SK-N-SH (cell line): ENCODE measurements at regions not wholly inside any gene's neighbourhood (a gene's known extent, or its start where the extent isn't known, plus 50 kb on each side); places are given as distances from the start of the nearest gene placed in this dataset.

Experiments
- CTCF ChIA-PET: fragments of 300-600, 350-600 bp; formaldehyde crosslinking; extraction: SDS; loops from one replicate; lab custom pipeline; 2021; lab: Yijun Ruan, JAX
- POLR2A ChIA-PET: fragments of 350-600 bp; sonication (Branson Sonifier 250); formaldehyde crosslinking; extraction: SDS; loops from one replicate; lab custom pipeline; 2020; ENCODE audit warnings: antibody characterized with exemption, inconsistent platforms; lab: Yijun Ruan, JAX
- DNase-seq: peaks from one replicate; pipeline ENCODE4 v3.0.0; 2012
- H2AFZ ChIP-seq: fragments of 200-600 bp; sonication (generic); 2 replicates; pipeline ENCODE4 v1.8.1; 2016; ENCODE audit warnings: antibody characterized with exemption, mild to moderate bottlenecking, low read depth
- H3F3A ChIP-seq: fragments of 200-600 bp; sonication (generic); replicated peaks from 2 replicates; pipeline ENCODE3; 2016; ENCODE audit warnings: antibody characterized with exemption, mild to moderate bottlenecking; ENCODE audit not compliant: insufficient read depth
- H3K27ac ChIP-seq, 2 experiments: fragments of 200-500 bp in 1 of 2; fragments of 200-600 bp in 1 of 2; sonication (Bioruptor generic) in 1 of 2; sonication (generic), shearing (Covaris generic) in 1 of 2; 2 replicates each; pipeline versions ENCODE4 v1.5.1 to v1.6.1; 2014 to 2016; ENCODE audit warnings: low read depth in 2 of 2, inconsistent platforms in 1 of 2, low read length in 1 of 2, mild to moderate bottlenecking in 1 of 2, mixed read lengths in 1 of 2
- H3K27me3 ChIP-seq: fragments of 200-600 bp; sonication (generic), shearing (Covaris generic); 2 replicates; pipeline ENCODE4 v1.6.1; 2016; ENCODE audit warnings: mixed run types; ENCODE audit not compliant: insufficient read depth
- H3K36me3 ChIP-seq, 2 experiments: fragments of 200-500 bp in 1 of 2; fragments of 200-600 bp in 1 of 2; sonication (Bioruptor generic) in 1 of 2; sonication (generic) in 1 of 2; replicated peaks in 1 of 2; 2 replicates each; pipeline versions ENCODE3 to v1.5.1; 2014 to 2016; ENCODE audit warnings: low read length in 1 of 2, mild to moderate bottlenecking in 1 of 2; ENCODE audit not compliant: insufficient read depth in 2 of 2, control insufficient read depth in 1 of 2
- H3K4me1 ChIP-seq, 2 experiments: fragments of 200-500 bp in 1 of 2; fragments of 200-600 bp in 1 of 2; sonication (Bioruptor generic) in 1 of 2; sonication (generic), shearing (Covaris generic) in 1 of 2; 2 replicates each; pipeline versions ENCODE4 v1.5.1 to v1.6.1; 2014 to 2016; ENCODE audit warnings: low read depth in 1 of 2, low read length in 1 of 2, mixed run types in 1 of 2; ENCODE audit not compliant: insufficient read depth in 2 of 2, control insufficient read depth in 1 of 2
- H3K4me2 ChIP-seq: fragments of 200-600 bp; sonication (generic), shearing (Covaris generic); 2 replicates; pipeline ENCODE4 v1.6.1; 2017; ENCODE audit warnings: mixed run types
- H3K4me3 ChIP-seq, 2 experiments: fragments of 200-500 bp in 1 of 2; fragments of 200-600 bp in 1 of 2; sonication (Bioruptor generic) in 1 of 2; sonication (generic), shearing (Covaris generic) in 1 of 2; 2 replicates each; pipeline versions ENCODE4 v1.5.1 to v1.8.1; 2014 to 2016; ENCODE audit warnings: low read depth in 2 of 2, inconsistent platforms in 1 of 2, low read length in 1 of 2, mild to moderate bottlenecking in 1 of 2, mixed read lengths in 1 of 2, moderate library complexity in 1 of 2
- H3K79me2 ChIP-seq: fragments of 200-600 bp; sonication (generic); 2 replicates; pipeline ENCODE4 v1.8.1; 2017; ENCODE audit warnings: mild to moderate bottlenecking; ENCODE audit not compliant: insufficient read depth
- H3K9ac ChIP-seq: fragments of 200-600 bp; sonication (generic); 2 replicates; pipeline ENCODE4 v1.6.1; 2017; ENCODE audit warnings: mixed run types
- H3K9me2 ChIP-seq: fragments of 200-600 bp; sonication (generic); 2 replicates; pipeline ENCODE4 v1.6.1; 2017; ENCODE audit warnings: mixed run types
- H3K9me3 ChIP-seq: fragments of 200-600 bp; sonication (generic); 2 replicates; pipeline ENCODE4 v1.6.1; 2017; ENCODE audit warnings: mixed run types, mild to moderate bottlenecking, moderate library complexity
- H4K20me1 ChIP-seq: fragments of 200-600 bp; sonication (generic); 2 replicates; pipeline ENCODE4 v1.6.1; 2017; ENCODE audit warnings: mild to moderate bottlenecking, mixed run types; ENCODE audit not compliant: insufficient read depth
- CHD2 ChIP-seq: fragments of 150-350 bp; IDR thresholded peaks from 2 replicates; pipeline ENCODE4 v1.6.1; 2018; ENCODE audit warnings: low read length; ENCODE audit not compliant: partially characterized antibody
- CTCF ChIP-seq: fragments of 200-600 bp; sonication (generic); IDR thresholded peaks from 2 replicates; pipeline ENCODE4 v1.6.1; 2017; ENCODE audit warnings: antibody characterized with exemption, mild to moderate bottlenecking, moderate library complexity
- EP300 ChIP-seq, 2 experiments: IDR thresholded peaks; 2 replicates each; pipeline versions ENCODE4 v1.4.0 to v1.6.1; 2012; ENCODE audit warnings: borderline replicate concordance in 1 of 2, low read depth in 1 of 2, low read length in 1 of 2
- FOXJ3 ChIP-seq: sonication (generic); formaldehyde crosslinking; IDR thresholded peaks from 2 replicates; pipeline ENCODE4 v1.5.1; 2020; ENCODE audit warnings: mild to moderate bottlenecking, missing genetic modification reagents
- FOXM1 ChIP-seq: IDR thresholded peaks from 2 replicates; pipeline ENCODE4 v1.4.0; 2012; ENCODE audit warnings: low read depth, mild to moderate bottlenecking
- GATA2 ChIP-seq: sonication (generic); formaldehyde crosslinking; IDR thresholded peaks from 2 replicates; pipeline ENCODE4 v1.5.0; 2020; ENCODE audit warnings: mild to moderate bottlenecking, missing genetic modification reagents
- JUND ChIP-seq: IDR thresholded peaks from 2 replicates; pipeline ENCODE4 v1.4.0; 2012
- MEF2A ChIP-seq: IDR thresholded peaks from 2 replicates; pipeline ENCODE4 v1.4.0; 2012; ENCODE audit warnings: low read depth, borderline replicate concordance
- MXI1 ChIP-seq: IDR thresholded peaks from 2 replicates; pipeline ENCODE4 v1.6.1; 2012; ENCODE audit warnings: mild to moderate bottlenecking, low read depth, low read length, improper control_type of control experiment
- NFIC ChIP-seq: IDR thresholded peaks from 2 replicates; pipeline ENCODE4 v1.4.0; 2012; ENCODE audit warnings: borderline replicate concordance
- NRF1 ChIP-seq: IDR thresholded peaks from 2 replicates; pipeline ENCODE4 v1.6.1; 2012; ENCODE audit warnings: low read depth, mild to moderate bottlenecking, low read length
- RXRA ChIP-seq: IDR thresholded peaks from 2 replicates; pipeline ENCODE4 v1.4.0; 2012; ENCODE audit warnings: low read depth, mild to moderate bottlenecking, borderline replicate concordance
- SIN3A ChIP-seq: IDR thresholded peaks from 2 replicates; pipeline ENCODE4 v1.6.1; 2012; ENCODE audit warnings: low read depth, mild to moderate bottlenecking, low read length, moderate library complexity, borderline replicate concordance
- SMC3 ChIP-seq: IDR thresholded peaks from 2 replicates; pipeline ENCODE4 v1.6.1; 2012; ENCODE audit warnings: low read depth, low read length, improper control_type of control experiment
- TCF12 ChIP-seq: IDR thresholded peaks from 2 replicates; pipeline ENCODE4 v1.4.0; 2012
- TEAD4 ChIP-seq: IDR thresholded peaks from 2 replicates; pipeline ENCODE4 v1.4.0; 2012; ENCODE audit warnings: mild to moderate bottlenecking, borderline replicate concordance; ENCODE audit not compliant: insufficient read depth
- WGBS: methylation state at CpG from one replicate; pipeline ENCODE4 v1.1.6; 2017; ENCODE audit warnings: low lambda C conversion rate; 5-methylcytosine and 5-hydroxymethylcytosine counted together
- TF ChIP-seq, protein P1 (sequence below): IDR thresholded peaks from 2 replicates; pipeline ENCODE4; 2012
- TF ChIP-seq, protein P2 (sequence below): fragments of 150-350 bp; IDR thresholded peaks from 2 replicates; pipeline ENCODE4 v1.6.1; 2016; ENCODE audit warnings: mild to moderate bottlenecking, low read depth, low read length

DNA sequence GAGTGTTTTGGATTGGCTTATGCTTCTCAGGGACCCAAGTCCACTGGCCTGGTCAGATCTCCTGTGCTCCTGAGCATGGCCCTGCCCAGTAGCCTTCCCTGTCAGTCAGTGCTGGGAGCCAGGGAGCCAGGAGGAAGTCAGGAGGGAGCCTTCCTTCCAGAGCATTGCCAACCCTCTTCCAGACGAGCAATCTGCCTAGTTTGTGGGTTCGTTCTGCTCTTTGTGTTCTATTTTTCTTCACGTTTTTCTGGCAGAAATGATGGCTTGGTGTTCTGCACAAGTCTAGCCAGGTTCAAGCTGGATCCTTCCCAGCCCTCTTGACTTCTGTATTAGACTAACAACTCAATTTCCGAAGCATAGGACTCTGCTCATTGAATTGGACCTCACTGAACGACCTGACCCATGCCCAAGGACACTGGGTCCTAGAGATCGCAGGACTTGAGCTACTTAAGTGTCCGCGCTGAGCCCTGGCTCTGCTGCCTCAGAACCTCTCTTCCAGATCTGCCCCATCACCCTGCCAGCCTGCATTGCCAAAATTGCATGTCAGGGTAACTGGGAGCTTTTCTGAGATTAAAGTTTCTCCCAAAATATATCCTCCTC, 76.2 kb upstream of the MPP7 start (continued):
- TF ChIP-seq, protein P1, sequence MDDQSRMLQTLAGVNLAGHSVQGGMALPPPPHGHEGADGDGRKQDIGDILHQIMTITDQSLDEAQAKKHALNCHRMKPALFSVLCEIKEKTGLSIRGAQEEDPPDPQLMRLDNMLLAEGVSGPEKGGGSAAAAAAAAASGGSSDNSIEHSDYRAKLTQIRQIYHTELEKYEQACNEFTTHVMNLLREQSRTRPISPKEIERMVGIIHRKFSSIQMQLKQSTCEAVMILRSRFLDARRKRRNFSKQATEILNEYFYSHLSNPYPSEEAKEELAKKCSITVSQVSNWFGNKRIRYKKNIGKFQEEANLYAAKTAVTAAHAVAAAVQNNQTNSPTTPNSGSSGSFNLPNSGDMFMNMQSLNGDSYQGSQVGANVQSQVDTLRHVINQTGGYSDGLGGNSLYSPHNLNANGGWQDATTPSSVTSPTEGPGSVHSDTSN = no peak

GRCh38 chr10:28381466-28381865, 78.6 kb upstream of the MPP7 start:
- H3K4me1 ChIP-seq = no peaks in the 10 kb centered on the region
- TF ChIP-seq MEF2A (no peak), SIN3A (no peak), SMC3 (no peak), FOXM1 (no peak), FOXJ3 (CRISPR knock-in tag) (no peak), CHD2 (no peak)
- TF ChIP-seq, protein P2, sequence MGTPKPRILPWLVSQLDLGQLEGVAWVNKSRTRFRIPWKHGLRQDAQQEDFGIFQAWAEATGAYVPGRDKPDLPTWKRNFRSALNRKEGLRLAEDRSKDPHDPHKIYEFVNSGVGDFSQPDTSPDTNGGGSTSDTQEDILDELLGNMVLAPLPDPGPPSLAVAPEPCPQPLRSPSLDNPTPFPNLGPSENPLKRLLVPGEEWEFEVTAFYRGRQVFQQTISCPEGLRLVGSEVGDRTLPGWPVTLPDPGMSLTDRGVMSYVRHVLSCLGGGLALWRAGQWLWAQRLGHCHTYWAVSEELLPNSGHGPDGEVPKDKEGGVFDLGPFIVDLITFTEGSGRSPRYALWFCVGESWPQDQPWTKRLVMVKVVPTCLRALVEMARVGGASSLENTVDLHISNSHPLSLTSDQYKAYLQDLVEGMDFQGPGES = no peak
- no peaks in the 10 kb centered on the region for H3K9me2 ChIP-seq
- H3K4me2 ChIP-seq = no peak overlapping the region
- no peak for DNase-seq
- H3F3A ChIP-seq = peaks cover 5% of the 10 kb centered on the region
- H3K4me3 ChIP-seq = no peak overlapping the region
- H3K79me2 ChIP-seq = no peaks in the 10 kb centered on the region
- H3K27me3 ChIP-seq = peaks cover 37% of the 10 kb centered on the region; the same call in 1 of the 2 replicates
- ChIA-PET CTCF (interaction anchor here (0.6 to 5.7 kb wide), 29 partner anchors 10 to 989 kb away, joined by 3 to 43 read pairs (median 3); no protein-coding TSS in a partner anchor), POLR2A (no interaction called here)
- no peak overlapping the region for H2AFZ ChIP-seq
- H3K36me3 ChIP-seq = no peaks in the 10 kb centered on the region
- no peaks in the 10 kb centered on the region for H4K20me1 ChIP-seq
- no peaks in the 10 kb centered on the region for H3K9me3 ChIP-seq
- no peak overlapping the region for H3K9ac ChIP-seq
- H3K27ac ChIP-seq = no peak overlapping the region

DNA sequence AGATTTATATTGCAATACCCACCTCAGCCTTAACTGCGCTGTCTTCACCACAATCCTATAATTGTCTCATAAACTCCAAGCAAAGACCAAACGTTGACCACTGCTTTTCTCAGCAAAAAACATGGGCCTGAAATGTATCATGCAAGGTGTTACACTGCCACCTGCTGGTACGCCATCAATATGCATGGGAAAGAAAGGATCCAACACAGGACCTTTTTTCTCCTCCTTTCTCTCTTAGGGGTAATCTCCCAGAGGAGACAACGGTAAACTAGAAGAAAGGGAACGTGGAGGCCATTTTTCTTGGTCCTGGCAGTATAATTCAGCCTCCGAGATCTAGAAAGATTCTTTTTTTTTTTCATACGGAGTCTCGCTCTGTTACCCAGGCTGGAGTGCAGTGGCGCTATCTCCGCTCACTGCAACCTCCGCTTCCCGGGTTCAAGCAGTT, 79.1 kb upstream of the MPP7 start:
- CTCF ChIA-PET = interaction anchor here (0.6 to 5.7 kb wide), 31 partner anchors 9 to 990 kb away, joined by 3 to 43 read pairs (median 3); no protein-coding TSS in a partner anchor
- no peaks in the 10 kb centered on the region for H3K79me2 ChIP-seq
- H3K9me2 ChIP-seq = no peaks in the 10 kb centered on the region
- no peaks in the 10 kb centered on the region for H4K20me1 ChIP-seq
- no peaks in the 10 kb centered on the region for H3K36me3 ChIP-seq
- H3K4me3 ChIP-seq = peak overlapping the region in 1 of 2 experiments; percentile 32; a peak in 1 of 4 replicates
- no peak overlapping the region for H3K27ac ChIP-seq
- no peaks in the 10 kb centered on the region for H3K4me1 ChIP-seq
- H3K4me2 ChIP-seq = no peak overlapping the region
- no peak overlapping the region for H2AFZ ChIP-seq
- H3K9ac ChIP-seq = no peak overlapping the region
- WGBS = 39% methylated on average over 12 of the region's 12 CpGs
- peak; percentile 62 for DNase-seq
- no peaks in the 10 kb centered on the region for H3K9me3 ChIP-seq
- H3K27me3 ChIP-seq = peaks cover 42% of the 10 kb centered on the region; the same call in 1 of the 2 replicates
- H3F3A ChIP-seq = peaks cover 5% of the 10 kb centered on the region
- POLR2A ChIA-PET = no interaction called here
- no peak for TF ChIP-seq MEF2A
- no peak for TF ChIP-seq NRF1
- TF ChIP-seq JUND = no peak
- TF ChIP-seq CTCF = peak; percentile 96
- TF ChIP-seq TCF12 = no peak
- TF ChIP-seq NFIC = no peak
- TF ChIP-seq MXI1 = no peak
- peak; percentile 81 for TF ChIP-seq SMC3
- TF ChIP-seq, protein P2 = no peak
- no peak for TF ChIP-seq EP300 (IDR thresholded peaks at IDR 0.05; ENCODE audit: borderline replicate concordance in 1 of 2, low read depth in 1 of 2, low read length in 1 of 2)
- no peak for TF ChIP-seq SIN3A
- TF ChIP-seq FOXM1 = no peak
- no peak for TF ChIP-seq TEAD4
- no peak for TF ChIP-seq GATA2 (CRISPR knock-in tag)
- no peak for TF ChIP-seq RXRA
